ENCODE measurements at regions not wholly inside any gene's neighbourhood (a gene's known extent, or its start where the extent isn't known, plus 50 kb on each side); places are given as distances from the start of the nearest gene placed in this dataset.

DNA sequence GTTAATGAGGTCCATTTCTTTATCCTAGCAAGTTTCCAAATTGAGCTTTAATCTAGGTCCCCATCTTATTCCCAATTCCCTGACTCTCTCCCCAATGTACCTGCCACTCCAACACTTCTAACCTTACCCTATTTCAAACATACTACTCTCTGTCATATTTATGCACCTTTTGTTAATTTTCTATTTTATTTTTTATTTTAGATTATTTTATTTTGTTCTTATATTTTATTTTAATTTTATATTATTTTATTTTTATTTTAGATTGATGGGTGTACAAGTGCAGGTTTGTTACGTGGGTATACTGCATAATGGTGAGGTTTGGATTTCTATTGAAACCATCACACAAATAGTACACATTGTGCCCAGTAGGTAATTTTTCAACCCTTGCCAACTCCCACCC is 333.9 kb upstream of the ERCC4 start:
- Histone ChIP-seq H3K9me3 (no peaks in the 10 kb centered on the region), H3K27me3 (no peaks in the 10 kb centered on the region), H3K27ac (no peak overlapping the region), H3K36me3 (no peaks in the 10 kb centered on the region), H3K4me3 (no peak overlapping the region), H3K4me1 (no peaks in the 10 kb centered on the region)
- DNase-seq (no peak), ATAC-seq (ENCODE audit: low FRiP score in 2 of 2) (no peak)
- TF ChIP-seq EP300 (IDR thresholded peaks at IDR 0.05) (no peak), POLR2A (IDR thresholded peaks at IDR 0.05) (no peak), POLR2AphosphoS5 (IDR thresholded peaks at IDR 0.05) (no peak)
- TF ChIP-seq, protein P1, sequence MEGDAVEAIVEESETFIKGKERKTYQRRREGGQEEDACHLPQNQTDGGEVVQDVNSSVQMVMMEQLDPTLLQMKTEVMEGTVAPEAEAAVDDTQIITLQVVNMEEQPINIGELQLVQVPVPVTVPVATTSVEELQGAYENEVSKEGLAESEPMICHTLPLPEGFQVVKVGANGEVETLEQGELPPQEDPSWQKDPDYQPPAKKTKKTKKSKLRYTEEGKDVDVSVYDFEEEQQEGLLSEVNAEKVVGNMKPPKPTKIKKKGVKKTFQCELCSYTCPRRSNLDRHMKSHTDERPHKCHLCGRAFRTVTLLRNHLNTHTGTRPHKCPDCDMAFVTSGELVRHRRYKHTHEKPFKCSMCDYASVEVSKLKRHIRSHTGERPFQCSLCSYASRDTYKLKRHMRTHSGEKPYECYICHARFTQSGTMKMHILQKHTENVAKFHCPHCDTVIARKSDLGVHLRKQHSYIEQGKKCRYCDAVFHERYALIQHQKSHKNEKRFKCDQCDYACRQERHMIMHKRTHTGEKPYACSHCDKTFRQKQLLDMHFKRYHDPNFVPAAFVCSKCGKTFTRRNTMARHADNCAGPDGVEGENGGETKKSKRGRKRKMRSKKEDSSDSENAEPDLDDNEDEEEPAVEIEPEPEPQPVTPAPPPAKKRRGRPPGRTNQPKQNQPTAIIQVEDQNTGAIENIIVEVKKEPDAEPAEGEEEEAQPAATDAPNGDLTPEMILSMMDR (IDR thresholded peaks at IDR 0.05), result no peak
- 76 to 83% methylated on average over 1 of the region's 1 CpG for WGBS, 2 donors

DNA sequence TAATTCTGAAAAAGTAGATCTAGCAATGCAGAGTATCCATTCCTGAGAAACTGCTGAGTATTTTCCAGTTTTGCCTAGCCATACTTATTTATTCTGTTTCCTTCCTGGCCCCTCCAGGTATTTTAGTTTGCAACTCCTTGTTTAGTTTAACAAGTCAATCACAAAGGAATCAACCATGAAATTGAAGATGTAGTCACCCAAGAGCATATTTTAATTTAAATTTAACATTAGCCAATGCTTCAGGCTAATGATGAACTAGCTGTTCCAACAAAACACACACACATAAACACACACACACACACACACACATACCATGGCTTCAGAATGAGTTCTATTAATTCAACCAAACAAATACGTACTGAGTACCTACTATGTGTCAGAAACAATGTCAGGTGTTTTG is 332.8 kb upstream of the ERCC4 start:
- Histone ChIP-seq H3K9me3 (no peaks in the 10 kb centered on the region), H3K36me3 (no peaks in the 10 kb centered on the region), H3K4me1 (no peaks in the 10 kb centered on the region), H3K27me3 (no peaks in the 10 kb centered on the region), H3K4me3 (no peak overlapping the region), H3K27ac (no peak overlapping the region)
- TF ChIP-seq POLR2A (IDR thresholded peaks at IDR 0.05), result no peak
- TF ChIP-seq, protein P1 (IDR thresholded peaks at IDR 0.05), result no peak
- no peak for TF ChIP-seq EP300 (IDR thresholded peaks at IDR 0.05)
- no peak for TF ChIP-seq POLR2AphosphoS5 (IDR thresholded peaks at IDR 0.05)
- WGBS, 2 donors, result 53 to 80% methylated on average over 1 of the region's 1 CpG
- DNase-seq (no peak), ATAC-seq (ENCODE audit: low FRiP score in 2 of 2) (no peak)

DNA sequence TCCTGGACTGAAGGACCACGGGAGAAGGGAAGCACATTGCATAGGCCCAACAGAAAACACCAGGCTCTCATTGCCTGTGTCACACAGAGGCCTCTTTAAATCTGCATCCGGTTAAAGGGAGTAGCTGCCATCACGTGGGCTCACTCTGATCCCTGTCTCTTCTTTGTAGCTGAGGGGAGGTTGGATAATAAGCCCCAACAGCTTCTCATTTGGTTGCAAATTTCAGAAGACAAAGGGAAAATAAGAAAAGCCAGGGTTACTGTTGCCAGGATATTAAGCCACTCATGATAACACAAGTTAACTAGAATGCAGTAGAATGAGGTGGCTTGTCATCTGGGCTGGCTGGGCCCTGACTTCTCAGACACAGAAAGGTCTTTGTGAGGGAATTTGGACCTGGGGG is 325.1 kb upstream of the ERCC4 start:
- TF ChIP-seq, protein P1 (IDR thresholded peaks at IDR 0.05), result no peak
- WGBS, 2 donors, result 35 to 42% methylated on average over 3 of the region's 3 CpGs

DNA sequence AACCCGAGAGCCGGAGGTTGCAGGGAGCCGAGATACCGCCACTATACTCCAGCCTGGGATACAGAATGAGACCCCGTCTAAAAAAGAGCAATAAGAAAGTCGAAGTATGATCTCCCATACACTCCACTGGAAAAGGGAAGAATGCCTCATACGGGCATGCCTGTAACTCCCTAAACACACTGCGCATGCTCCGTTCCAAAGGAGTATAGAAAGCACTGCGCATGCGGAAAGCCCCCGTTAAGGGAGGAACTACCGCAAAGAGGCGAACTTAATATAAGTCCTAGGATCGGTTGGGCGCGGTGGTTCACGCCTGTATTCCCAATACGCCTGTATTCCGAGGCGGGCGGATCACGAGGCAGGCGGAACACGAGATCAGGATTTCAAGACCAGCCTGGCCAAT is 313.1 kb upstream of the ERCC4 start:
- peaks cover 0 to 9% (median 0%) of the 10 kb centered on the region in 4 donors for H3K9me3 ChIP-seq
- H3K27ac ChIP-seq, result no peak overlapping the region
- no peaks in the 10 kb centered on the region for H3K36me3 ChIP-seq
- H3K27me3 ChIP-seq, result no peaks in the 10 kb centered on the region
- no peak for ATAC-seq (ENCODE audit: low FRiP score in 2 of 2)
- H3K4me3 ChIP-seq, result no peak overlapping the region
- no peak for DNase-seq
- WGBS, 2 donors, result 88 to 95% methylated on average over 25 of the region's 25 CpGs
- TF ChIP-seq POLR2AphosphoS5 (IDR thresholded peaks at IDR 0.05) (no peak), POLR2A (IDR thresholded peaks at IDR 0.05) (no peak), EP300 (IDR thresholded peaks at IDR 0.05) (no peak)
- TF ChIP-seq, protein P1 (IDR thresholded peaks at IDR 0.05), result no peak
- no peaks in the 10 kb centered on the region for H3K4me1 ChIP-seq

More for the DNA sequence above, 325.1 kb upstream of the ERCC4 start:
- Histone ChIP-seq H3K27me3 (no peaks in the 10 kb centered on the region), H3K27ac (no peak overlapping the region), H3K36me3 (no peaks in the 10 kb centered on the region), H3K9me3 (no peaks in the 10 kb centered on the region), H3K4me3 (no peak overlapping the region), H3K4me1 (no peaks in the 10 kb centered on the region)
- ATAC-seq (ENCODE audit: low FRiP score in 2 of 2) (no peak), DNase-seq (no peak)

DNA sequence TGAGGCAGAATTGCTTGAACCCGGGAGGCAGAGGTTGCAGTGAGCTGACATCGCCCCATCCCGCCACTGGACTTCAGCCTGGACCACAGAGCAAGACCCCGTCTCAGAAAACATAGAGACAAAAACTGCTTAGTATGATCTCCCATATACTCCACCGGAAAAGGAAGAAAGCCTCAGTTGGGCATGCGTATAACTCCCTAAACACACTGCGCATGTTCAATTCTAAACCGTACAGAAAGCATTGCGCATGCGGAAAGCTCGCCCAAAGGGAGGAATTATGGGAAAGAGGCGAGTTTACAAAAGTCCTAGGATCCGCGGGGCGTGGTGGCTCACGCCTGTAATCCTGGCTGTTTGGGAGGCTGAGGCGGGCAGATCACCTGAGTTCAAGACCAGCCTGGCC is 312.7 kb upstream of the ERCC4 start:
- no peaks in the 10 kb centered on the region for H3K4me1 ChIP-seq
- no peak for ATAC-seq (ENCODE audit: low FRiP score in 2 of 2)
- H3K27me3 ChIP-seq, result no peaks in the 10 kb centered on the region
- H3K9me3 ChIP-seq, result peaks cover 0 to 9% (median 0%) of the 10 kb centered on the region in 4 donors
- H3K36me3 ChIP-seq, result no peaks in the 10 kb centered on the region
- no peak for DNase-seq
- no peak overlapping the region for H3K27ac ChIP-seq
- TF ChIP-seq POLR2A (IDR thresholded peaks at IDR 0.05), result no peak
- TF ChIP-seq, protein P1 (IDR thresholded peaks at IDR 0.05), result no peak
- no peak for TF ChIP-seq EP300 (IDR thresholded peaks at IDR 0.05)
- no peak for TF ChIP-seq POLR2AphosphoS5 (IDR thresholded peaks at IDR 0.05)
- WGBS, 2 donors, result 88 to 94% methylated on average over 17 of the region's 17 CpGs
- H3K4me3 ChIP-seq, result no peak overlapping the region

Measured in upper lobe of left lung (tissue), 6 donors.